Erythroblast (primary cell): ENCODE measurements at regions not wholly inside any gene's neighbourhood (a gene's known extent, or its start where the extent isn't known, plus 50 kb on each side); places are given as distances from the start of the nearest gene placed in this dataset.
A peak's percentile ranks its signal among the peaks of the same experiment; 100 is the strongest.

Experiments used
- DNase-seq, 2 experiments: peaks; one replicate each; lab custom pipeline; 2025; lab: John Stamatoyannopoulos, UW
- GATA1 ChIP-seq: IDR thresholded peaks from 2 replicates; pipeline ENCODE4 v1.6.1; 2011; ENCODE audit warnings: low read depth, mild to moderate bottlenecking, control low read depth, low read length, moderate library complexity
- POLR2A ChIP-seq: IDR thresholded peaks from 2 replicates; pipeline ENCODE4 v1.6.1; 2011; ENCODE audit warnings: mild to moderate bottlenecking, low read length

DNA sequence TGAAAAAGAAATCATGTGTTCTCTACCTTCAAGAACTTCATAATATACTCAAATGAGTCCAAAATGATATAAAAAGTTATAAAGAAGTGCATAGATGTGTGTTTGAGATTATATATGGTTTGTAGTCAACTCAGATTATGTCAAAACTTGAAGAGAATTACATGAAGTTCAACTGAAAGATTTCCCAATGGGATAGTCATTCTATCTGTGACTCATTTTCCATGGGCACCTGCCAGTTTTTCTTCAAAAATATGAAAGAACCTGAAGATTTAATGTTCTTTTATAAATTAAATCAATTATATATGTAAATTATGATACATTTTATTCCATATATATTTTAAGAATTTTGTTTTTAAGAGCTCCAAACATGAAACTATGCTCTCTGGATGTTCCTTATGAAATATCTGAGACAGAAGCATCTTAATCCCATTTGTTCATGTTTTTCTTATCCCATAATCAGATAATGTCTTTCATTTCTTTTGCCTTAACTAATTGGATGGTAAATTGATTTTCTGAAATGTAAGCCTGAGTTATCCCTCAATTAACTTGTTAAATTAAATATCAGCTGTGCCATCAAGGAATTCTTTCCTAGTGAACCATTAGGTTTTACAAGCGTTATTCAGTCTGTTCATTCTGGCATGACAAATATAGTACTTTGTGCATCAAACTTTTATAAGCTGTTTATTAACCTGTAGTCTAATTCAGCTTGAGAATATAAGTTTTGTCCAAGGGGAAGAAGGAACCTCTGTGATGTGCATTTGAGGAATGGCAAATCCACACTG is 387.1 kb downstream of the IPMK start:
- no peak for DNase-seq

DNA sequence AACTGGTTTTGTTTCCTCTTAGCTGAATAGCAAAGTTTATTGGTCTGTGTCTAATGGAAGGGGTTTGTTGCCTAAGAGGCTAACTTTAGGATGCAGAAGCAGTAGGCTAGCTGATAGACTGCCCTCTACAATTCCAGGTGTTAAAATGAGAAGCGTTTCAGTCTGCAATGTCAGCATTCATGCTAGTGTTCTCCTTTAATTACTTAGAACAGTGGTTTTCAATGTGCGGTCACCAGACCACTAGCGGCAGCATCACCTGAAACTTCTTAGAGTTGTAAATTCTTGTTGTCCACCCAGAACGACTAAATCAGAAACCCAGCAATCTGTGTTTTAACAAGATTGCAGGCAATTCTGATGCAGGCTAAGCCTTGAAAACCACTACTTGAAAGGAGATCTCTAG is 392.9 kb downstream of the IPMK start:
- no peak for TF ChIP-seq GATA1
- no peak for TF ChIP-seq POLR2A

More for the DNA sequence above, 387.1 kb downstream of the IPMK start:
- TF ChIP-seq GATA1 (no peak), POLR2A (no peak)

DNA sequence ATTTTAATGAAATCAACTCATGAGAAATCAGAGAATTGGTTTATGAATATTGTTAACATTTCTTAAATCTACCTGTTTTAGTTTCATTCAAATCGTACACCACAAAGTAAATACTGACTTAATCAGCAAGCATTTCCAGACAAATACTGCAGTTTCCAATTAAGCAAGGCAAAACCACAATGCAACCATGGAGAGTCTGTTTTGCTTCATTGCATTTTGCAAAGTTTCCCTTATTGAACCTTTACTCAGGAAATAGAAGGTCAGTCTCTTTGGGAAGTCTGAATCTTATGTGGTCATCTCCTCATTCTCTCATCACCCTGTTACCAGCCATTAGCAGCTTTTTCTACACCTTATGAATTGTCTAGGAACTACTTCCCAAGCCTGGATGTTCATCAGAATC is 400.5 kb downstream of the IPMK start:
- no peak for DNase-seq
- TF ChIP-seq GATA1 (no peak), POLR2A (no peak)

More for the DNA sequence above, 392.9 kb downstream of the IPMK start:
- DNase-seq, result no peak

DNA sequence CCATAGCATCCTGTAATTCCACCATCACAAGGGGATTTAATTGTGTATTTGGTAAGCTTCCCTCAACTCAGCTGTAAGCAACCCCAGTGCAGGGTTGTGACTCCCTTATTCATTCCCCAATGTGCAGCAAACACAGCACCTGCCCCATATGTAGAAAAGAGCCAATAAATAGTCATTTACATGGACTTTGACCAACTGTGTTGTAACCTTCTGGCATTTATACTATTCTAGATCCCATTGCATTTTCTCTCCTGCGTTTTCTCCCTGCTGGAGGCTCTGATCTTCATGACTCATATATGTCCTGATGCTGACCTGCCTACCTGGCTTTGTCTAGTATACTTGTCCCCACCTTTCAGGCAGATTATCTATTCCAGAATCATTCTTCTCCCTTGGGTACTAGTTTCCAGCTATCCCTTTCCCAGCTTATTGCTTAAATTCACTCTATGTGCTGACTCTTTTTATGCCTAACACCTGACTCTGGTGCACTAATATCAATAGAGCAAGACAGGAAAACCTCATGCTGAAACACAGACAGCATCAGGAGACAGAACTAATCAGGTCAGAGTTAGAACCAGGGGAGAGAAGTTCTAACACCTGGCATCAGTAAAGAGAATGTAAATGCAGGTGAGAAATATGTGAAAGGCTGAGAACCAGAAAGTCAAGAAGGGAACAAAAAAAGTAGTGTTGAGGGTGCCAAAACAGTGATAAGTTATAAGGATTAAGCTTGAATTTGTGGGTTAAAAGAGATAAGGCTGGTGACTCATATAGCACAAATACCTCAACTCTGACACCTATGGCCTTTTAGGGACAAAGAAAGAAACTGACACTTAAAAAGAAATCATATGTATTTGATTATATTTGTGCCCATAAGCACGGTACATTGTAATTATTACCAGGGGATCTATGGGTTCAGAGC is 402.7 kb downstream of the IPMK start:
- DNase-seq, result no peak
- no peak for TF ChIP-seq GATA1
- TF ChIP-seq POLR2A, result no peak

DNA sequence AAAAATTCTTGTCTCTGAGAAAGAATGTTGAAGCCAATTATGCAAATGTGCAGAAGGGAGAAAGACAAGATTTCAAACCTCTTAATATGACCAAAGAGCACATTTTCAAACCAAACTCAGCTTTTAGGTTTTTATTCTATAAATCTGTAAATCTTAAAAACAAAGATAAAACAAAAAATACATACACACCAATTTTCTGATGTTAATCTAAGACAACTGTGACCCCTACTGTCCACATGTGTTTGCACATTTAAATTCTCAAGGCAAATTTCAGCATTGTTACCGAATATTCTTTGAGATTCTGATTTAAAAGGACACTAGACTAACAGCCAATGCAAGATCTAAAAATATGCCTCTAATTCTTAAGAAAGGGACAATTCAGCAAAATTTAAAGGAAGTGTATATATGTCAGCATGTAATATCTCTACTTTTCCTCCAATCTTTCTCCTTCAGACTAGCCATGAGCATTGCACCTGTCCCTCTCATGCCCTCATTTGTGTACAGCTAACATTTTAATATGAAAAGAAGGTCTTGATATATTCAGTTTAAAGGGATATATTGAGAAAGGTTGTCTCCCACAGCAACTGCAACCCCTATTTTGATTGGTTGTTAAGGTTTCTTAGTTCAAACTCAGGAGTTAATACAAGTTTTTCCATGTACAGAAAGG is 417.9 kb downstream of the IPMK start:
- peak in 1 of 2 experiments; percentile 1 for DNase-seq
- no peak for TF ChIP-seq POLR2A
- TF ChIP-seq GATA1, result no peak

DNA sequence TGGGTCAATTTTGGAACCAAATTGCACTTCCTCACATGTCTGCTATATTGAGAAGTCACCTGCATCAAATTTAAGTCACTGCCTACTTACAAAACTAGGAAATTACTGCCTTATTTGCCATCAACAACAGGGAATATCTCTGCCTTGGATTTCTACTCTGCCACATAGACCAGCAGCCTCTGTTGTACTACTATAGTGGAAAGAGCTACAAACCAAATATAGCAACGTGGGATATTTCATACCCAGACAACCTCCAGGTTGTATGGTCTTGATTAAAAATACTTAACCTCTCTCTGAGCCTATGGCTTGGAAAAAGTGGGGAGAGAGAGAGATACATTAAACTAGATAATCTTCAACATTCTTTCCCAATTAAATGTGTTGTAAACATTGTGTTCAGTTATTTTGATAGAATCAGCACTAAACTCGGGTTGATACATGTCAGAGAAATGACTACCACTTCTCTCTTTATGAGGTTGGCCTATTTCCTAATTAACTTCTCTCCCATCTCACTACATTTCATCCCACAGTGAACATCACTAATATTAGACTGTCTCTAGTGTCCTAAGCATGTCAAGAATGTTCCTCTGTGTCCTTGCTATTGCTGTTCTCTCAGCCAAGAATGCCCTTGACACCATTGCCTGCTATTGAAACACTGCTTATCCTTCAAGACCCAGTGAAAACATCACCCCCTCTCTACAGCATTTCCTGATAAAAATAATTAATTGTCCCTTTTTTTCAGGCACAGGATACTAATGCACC is 421.2 kb downstream of the IPMK start:
- DNase-seq, result no peak
- TF ChIP-seq GATA1 (no peak), POLR2A (no peak)

DNA sequence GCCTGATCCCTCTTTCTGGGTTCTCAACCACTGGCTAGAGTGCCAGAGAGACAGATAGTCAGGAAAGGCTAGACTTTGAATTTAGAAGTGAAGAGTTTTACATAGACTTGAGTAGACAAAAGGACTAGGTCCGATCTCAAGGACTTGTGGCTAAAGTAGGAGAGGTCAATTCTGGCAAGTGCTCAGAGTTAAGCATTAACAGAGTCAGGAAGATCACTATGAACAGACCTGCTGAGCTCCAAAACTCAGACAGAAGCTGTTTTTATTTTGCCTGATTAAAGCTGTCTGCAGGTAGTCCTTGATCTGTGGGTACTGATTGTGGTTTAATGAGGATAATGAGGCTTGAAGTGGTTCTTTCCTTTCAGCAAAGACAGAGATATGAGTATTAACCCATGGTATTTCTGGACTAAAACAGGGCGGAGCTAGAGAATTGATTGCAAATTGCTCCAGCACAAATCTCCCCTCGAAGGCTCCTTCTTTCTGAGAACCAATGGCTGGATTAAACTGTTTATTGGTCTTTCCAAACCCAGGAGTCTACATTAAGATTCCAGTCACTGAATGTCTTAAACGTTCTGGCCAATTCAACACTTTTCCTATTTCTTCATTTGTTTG is 423.2 kb downstream of the IPMK start:
- TF ChIP-seq POLR2A (no peak), GATA1 (no peak)
- no peak for DNase-seq

DNA sequence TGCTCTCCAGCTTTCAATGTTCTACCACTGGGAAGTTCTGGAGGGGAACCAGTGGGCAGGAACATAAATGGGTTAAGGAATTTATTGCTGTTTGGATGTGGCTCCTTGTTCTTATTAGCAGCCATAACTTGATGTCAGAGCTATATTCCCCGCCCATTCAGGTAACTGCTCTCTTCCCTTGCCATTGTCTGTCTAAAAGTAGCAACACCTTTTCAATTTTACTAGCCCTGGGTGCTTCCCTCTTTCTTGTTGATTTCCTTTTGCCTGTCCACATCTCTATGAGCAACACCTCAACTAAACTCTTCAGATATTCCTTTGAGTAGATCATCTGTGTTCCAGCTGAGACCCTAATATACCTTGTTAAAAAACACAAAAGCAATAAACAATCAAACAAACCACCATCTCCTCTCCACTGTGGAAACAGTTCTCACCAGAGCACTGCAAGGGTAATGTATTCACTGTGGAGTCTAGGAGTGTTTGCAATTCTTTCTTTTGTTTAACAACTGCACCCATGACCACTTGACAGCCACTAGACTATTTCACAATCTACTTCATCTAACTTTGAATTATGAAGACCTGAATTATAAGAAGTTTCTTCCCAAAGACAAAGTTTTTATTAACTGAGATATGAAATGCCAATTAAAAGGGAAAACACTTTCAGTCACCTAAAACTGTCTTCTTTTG is 436.7 kb downstream of the IPMK start:
- no peak for DNase-seq
- TF ChIP-seq GATA1 (no peak), POLR2A (no peak)

DNA sequence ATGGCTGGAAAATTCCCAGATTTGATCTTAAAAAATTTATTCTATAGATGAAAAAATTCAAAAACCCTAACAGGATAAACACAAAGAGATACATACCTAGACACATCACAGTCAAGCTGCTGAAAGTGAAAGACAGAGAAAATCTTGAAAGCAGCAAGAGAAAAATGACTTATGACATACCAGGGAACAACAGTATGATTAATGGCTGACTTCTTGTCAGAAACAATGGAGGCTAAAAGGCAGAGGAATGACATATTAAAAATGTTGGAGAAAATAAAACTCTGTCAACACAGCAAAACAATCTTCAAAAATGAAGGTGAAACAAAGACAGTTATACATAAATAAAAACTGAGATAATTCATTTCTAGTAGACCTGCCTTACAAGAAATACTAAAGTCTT is 442.7 kb downstream of the IPMK start:
- DNase-seq, result no peak
- no peak for TF ChIP-seq GATA1

DNA sequence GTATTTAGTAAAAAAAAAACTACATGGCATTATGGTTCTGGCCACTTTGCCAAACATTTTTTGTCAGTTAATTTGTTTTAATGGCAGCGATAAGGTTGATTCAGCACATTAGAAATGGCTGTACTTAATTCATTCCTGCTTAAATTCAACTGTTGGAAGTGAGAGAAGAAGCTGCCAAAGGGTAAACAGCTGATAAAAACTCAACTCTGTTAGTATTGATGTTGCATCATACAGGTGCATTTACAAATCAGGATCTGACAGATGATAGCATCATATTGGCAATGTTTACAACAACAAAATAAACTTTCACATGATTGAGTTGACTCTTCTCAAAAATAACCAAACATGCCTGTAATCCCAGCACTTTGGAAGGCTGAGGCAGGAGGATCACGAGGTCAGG is 444.3 kb downstream of the IPMK start:
- no peak for DNase-seq
- TF ChIP-seq GATA1 (no peak), POLR2A (no peak)

DNA sequence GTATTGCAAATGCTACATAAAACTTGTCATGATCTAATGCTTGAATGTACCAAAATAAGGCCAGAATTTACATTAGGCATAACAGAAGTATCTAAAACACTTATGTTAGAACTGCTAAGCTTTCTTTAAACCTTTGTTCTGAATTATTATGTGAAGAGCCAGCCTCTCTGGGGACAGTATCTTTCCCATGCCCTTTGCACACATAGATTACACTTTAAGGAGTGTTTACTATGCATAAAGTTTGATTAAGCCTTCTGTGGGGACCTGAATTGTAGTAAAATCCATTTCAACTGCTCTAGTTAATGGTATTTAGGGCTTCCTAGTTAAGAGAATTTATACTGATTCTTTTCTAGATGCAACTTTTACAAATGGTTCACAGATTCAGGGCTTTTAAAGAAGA is 444.7 kb downstream of the IPMK start:
- TF ChIP-seq GATA1 (no peak), POLR2A (no peak)
- DNase-seq, result no peak

DNA sequence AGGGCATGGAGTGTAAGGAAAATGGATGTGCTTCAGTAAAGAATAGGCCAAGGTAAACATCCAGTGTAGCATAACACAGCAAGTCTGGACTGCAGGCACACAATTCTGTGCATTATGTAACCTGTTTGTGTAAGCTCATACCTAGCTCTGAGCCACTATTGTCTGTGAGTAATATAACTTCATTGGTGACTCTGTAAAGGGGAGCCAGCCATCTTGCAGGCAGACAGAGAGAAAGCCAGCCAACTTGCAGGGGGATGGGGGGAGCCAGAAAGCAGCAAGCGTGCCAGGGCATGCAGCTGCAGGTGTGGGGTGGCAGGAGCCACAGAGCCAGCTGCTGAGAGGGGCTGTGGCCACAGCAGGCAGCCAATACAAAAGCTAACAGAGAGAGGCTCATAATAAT is 449.2 kb downstream of the IPMK start:
- no peak for TF ChIP-seq POLR2A
- no peak for TF ChIP-seq GATA1
- DNase-seq, result no peak

DNA sequence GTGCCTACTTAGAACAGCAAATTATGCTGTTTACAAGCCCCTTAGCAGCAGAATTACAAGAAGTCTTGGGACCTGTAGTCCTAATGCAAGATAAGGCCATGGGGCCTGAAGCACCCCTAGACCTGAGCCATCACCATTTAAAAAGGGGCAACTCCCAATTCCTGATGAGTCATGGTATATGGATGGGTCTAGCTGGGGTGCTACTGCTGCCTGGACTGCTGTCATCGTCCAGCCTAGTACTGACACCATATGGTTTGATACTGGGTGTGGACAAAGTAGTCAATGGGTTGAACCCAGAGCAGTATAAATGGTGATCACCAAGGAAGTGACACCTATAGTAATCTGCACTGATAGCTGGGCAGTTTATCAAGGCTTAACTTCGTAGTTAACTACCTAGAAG is 450.0 kb downstream of the IPMK start:
- no peak for DNase-seq
- no peak for TF ChIP-seq POLR2A
